ENCODE measurements at regions not wholly inside any gene's neighbourhood (a gene's known extent, or its start where the extent isn't known, plus 50 kb on each side); places are given as distances from the start of the nearest gene placed in this dataset.
"Not testable (repeated sequence)": the region's sequence is repeated elsewhere in the genome, so short reads cannot be mapped to it uniquely, and the experiment has no call there.

GRCh38 chr2:239833269-239834109 lies 191.7 kb downstream of the NDUFA10 start:
- no peak for DNase-seq (ENCODE audit: low read depth in 2 of 2)

- DNase-seq (ENCODE audit: low read depth in 2 of 2): no peak
These were observed 192.5 kb downstream of the NDUFA10 start for GRCh38 chr2:239832490-239833268.

- no peak for DNase-seq (ENCODE audit: low read depth in 2 of 2)
These were observed 193.2 kb downstream of the NDUFA10 start for GRCh38 chr2:239831861-239832489.

- peak; percentile 16 to 97 for DNase-seq (ENCODE audit: low read depth in 2 of 2)
These were observed 194.0 kb downstream of the NDUFA10 start for GRCh38 chr2:239831001-239831731.

- no peak for DNase-seq (ENCODE audit: low read depth in 2 of 2)
These were observed 194.8 kb downstream of the NDUFA10 start for GRCh38 chr2:239830121-239831000.

GRCh38 chr2:239829326-239829725 lies 195.8 kb downstream of the NDUFA10 start:
- no peak for DNase-seq (ENCODE audit: low read depth in 2 of 2)

- not testable (repeated sequence) for DNase-seq (ENCODE audit: low read depth in 2 of 2)
These were observed 196.2 kb downstream of the NDUFA10 start for GRCh38 chr2:239828973-239829275.

GRCh38 chr2:239828192-239828972 lies 196.8 kb downstream of the NDUFA10 start:
- DNase-seq (ENCODE audit: low read depth in 2 of 2): no peak

GRCh38 chr2:239827523-239827890 lies 197.6 kb downstream of the NDUFA10 start:
- DNase-seq (ENCODE audit: low read depth in 2 of 2): no peak

- peak in 1 of 2 donors; percentile 70 for DNase-seq (ENCODE audit: low read depth in 2 of 2)
These were observed 198.2 kb downstream of the NDUFA10 start for GRCh38 chr2:239826786-239827522.

GRCh38 chr2:239826376-239826775 lies 198.8 kb downstream of the NDUFA10 start:
- DNase-seq (ENCODE audit: low read depth in 2 of 2): no peak

- DNase-seq (ENCODE audit: low read depth in 2 of 2): no peak
These were observed 199.5 kb downstream of the NDUFA10 start for GRCh38 chr2:239825705-239825979.

- no peak for DNase-seq (ENCODE audit: low read depth in 2 of 2)
These were observed 200.1 kb downstream of the NDUFA10 start for GRCh38 chr2:239824866-239825704.

GRCh38 chr2:239824046-239824694 lies 201.0 kb downstream of the NDUFA10 start:
- peak in 1 of 2 donors; percentile 86 for DNase-seq (ENCODE audit: low read depth in 2 of 2)

- DNase-seq (ENCODE audit: low read depth in 2 of 2): no peak
These were observed 202.9 kb downstream of the NDUFA10 start for GRCh38 chr2:239822146-239822831.

GRCh38 chr2:239821694-239822075 lies 203.5 kb downstream of the NDUFA10 start:
- no peak for DNase-seq (ENCODE audit: low read depth in 2 of 2)
